Peyer's patch (tissue), 4 donors: ENCODE measurements at regions not wholly inside any gene's neighbourhood (a gene's known extent, or its start where the extent isn't known, plus 50 kb on each side); places are given as distances from the start of the nearest gene placed in this dataset.

Experiments used
- DNase-seq, 3 donors: peaks; one replicate each; pipeline ENCODE4 v3.0.0-alpha.2; 2017 to 2019
- H3K27ac ChIP-seq, 4 donors: fragments of 200-600 bp; sonication (generic); one replicate each; pipeline ENCODE4 v1.5.1; 2016 to 2019
- H3K27me3 ChIP-seq, 2 donors: fragments of 200-600 bp; sonication (generic); one replicate each; pipeline ENCODE4 v1.5.1; 2019
- H3K36me3 ChIP-seq, 3 donors: fragments of 200-600 bp; sonication (generic); one replicate each; pipeline ENCODE4 v1.5.1; 2016 to 2019
- H3K4me1 ChIP-seq, 4 donors: fragments of 200-600 bp; sonication (generic); one replicate each; pipeline ENCODE4 v1.5.1; 2016 to 2019
- H3K4me3 ChIP-seq, 4 donors: fragments of 200-600 bp; sonication (generic); 1 replicate in 3 of 4; 2 replicates in 1 of 4; pipeline ENCODE4 v1.5.1; 2016 to 2019; ENCODE audit warnings: mild to moderate bottlenecking in 1 of 4
- H3K9me3 ChIP-seq, 4 donors: fragments of 200-600 bp; sonication (generic); one replicate each; pipeline ENCODE4 v1.5.1; 2016 to 2019; ENCODE audit warnings: mild to moderate bottlenecking in 1 of 4
- POLR2A ChIP-seq, 2 donors: fragments of 450-650 bp; IDR thresholded peaks; one replicate each; pipeline ENCODE4 v1.5.1; 2017; ENCODE audit warnings: antibody characterized with exemption in 2 of 2, mild to moderate bottlenecking in 2 of 2, moderate library complexity in 2 of 2
- TF ChIP-seq, protein P1 (sequence below), 6 experiments: fragments of 450-650 bp in 4 of 6; fragments of 200-600 bp in 2 of 6; sonication (generic) in 1 of 6; IDR thresholded peaks; one replicate each; pipeline ENCODE4 v1.5.1; 2017 to 2019; ENCODE audit warnings: antibody characterized with exemption in 6 of 6, mild to moderate bottlenecking in 3 of 6, moderate library complexity in 1 of 6

- no peak overlapping the region for H3K27ac ChIP-seq
- no peaks in the 10 kb centered on the region for H3K27me3 ChIP-seq
- H3K4me3 ChIP-seq: no peak overlapping the region
- no peaks in the 10 kb centered on the region for H3K36me3 ChIP-seq
- no peaks in the 10 kb centered on the region for H3K4me1 ChIP-seq
- no peaks in the 10 kb centered on the region for H3K9me3 ChIP-seq
- no peak for DNase-seq
- no peak for TF ChIP-seq POLR2A (IDR thresholded peaks at IDR 0.05)
- TF ChIP-seq, protein P1, sequence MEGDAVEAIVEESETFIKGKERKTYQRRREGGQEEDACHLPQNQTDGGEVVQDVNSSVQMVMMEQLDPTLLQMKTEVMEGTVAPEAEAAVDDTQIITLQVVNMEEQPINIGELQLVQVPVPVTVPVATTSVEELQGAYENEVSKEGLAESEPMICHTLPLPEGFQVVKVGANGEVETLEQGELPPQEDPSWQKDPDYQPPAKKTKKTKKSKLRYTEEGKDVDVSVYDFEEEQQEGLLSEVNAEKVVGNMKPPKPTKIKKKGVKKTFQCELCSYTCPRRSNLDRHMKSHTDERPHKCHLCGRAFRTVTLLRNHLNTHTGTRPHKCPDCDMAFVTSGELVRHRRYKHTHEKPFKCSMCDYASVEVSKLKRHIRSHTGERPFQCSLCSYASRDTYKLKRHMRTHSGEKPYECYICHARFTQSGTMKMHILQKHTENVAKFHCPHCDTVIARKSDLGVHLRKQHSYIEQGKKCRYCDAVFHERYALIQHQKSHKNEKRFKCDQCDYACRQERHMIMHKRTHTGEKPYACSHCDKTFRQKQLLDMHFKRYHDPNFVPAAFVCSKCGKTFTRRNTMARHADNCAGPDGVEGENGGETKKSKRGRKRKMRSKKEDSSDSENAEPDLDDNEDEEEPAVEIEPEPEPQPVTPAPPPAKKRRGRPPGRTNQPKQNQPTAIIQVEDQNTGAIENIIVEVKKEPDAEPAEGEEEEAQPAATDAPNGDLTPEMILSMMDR (IDR thresholded peaks at IDR 0.05): no peak
Measured at GRCh38 chr5:132130918-132131715, 57.5 kb downstream of the CSF2 start.

- Histone ChIP-seq H3K36me3 (no peaks in the 10 kb centered on the region), H3K4me1 (no peaks in the 10 kb centered on the region), H3K9me3 (no peaks in the 10 kb centered on the region), H3K4me3 (no peak overlapping the region), H3K27ac (no peak overlapping the region), H3K27me3 (no peaks in the 10 kb centered on the region)
- DNase-seq: no peak
- TF ChIP-seq, protein P1 (IDR thresholded peaks at IDR 0.05): no peak
Measured at GRCh38 chr5:132132138-132132537, 58.5 kb downstream of the CSF2 start.

- no peaks in the 10 kb centered on the region for H3K36me3 ChIP-seq
- H3K27ac ChIP-seq: no peak overlapping the region
- DNase-seq: no peak
- no peaks in the 10 kb centered on the region for H3K4me1 ChIP-seq
- TF ChIP-seq POLR2A (IDR thresholded peaks at IDR 0.05): no peak
- TF ChIP-seq, protein P1 (IDR thresholded peaks at IDR 0.05): peak in 4 of 6 experiments; percentile 10 to 32 (median 22)
- H3K9me3 ChIP-seq: no peaks in the 10 kb centered on the region
- H3K27me3 ChIP-seq: no peaks in the 10 kb centered on the region
- no peak overlapping the region for H3K4me3 ChIP-seq
Measured at GRCh38 chr5:132134384-132134783, 60.8 kb downstream of the CSF2 start.

GRCh38 chr5:132136906-132137305 is 63.3 kb downstream of the CSF2 start:
- no peaks in the 10 kb centered on the region for H3K27me3 ChIP-seq
- no peak overlapping the region for H3K4me3 ChIP-seq
- no peaks in the 10 kb centered on the region for H3K9me3 ChIP-seq
- H3K36me3 ChIP-seq: no peaks in the 10 kb centered on the region
- TF ChIP-seq POLR2A (IDR thresholded peaks at IDR 0.05): no peak
- TF ChIP-seq, protein P1 (IDR thresholded peaks at IDR 0.05): no peak
- H3K27ac ChIP-seq: no peak overlapping the region
- DNase-seq: no peak
- no peaks in the 10 kb centered on the region for H3K4me1 ChIP-seq

DNA sequence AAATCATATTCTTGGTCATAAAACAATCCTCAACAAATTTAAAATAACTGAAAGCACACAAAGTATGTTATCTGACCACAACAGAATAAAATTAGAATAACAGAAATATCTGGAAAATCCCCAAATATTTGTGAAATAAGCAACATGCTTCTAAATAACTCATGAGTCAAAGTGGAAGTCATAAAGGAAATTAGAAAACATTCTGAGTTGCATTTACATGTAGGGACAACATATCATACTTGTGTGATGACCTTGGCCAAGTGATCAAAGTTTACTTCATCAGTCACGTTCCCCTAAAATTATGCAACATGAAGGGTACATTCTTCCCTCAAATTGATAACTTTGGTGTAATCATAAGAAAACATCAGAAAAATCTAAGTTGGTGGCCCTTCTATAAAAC is 64.7 kb downstream of the CSF2 start:
- Histone ChIP-seq H3K9me3 (peaks cover 0 to 2% (median 0%) of the 10 kb centered on the region in 4 donors), H3K36me3 (no peaks in the 10 kb centered on the region), H3K27ac (no peak overlapping the region), H3K4me3 (no peak overlapping the region), H3K27me3 (no peaks in the 10 kb centered on the region), H3K4me1 (no peaks in the 10 kb centered on the region)
- no peak for DNase-seq
- TF ChIP-seq, protein P1 (IDR thresholded peaks at IDR 0.05): no peak
- no peak for TF ChIP-seq POLR2A (IDR thresholded peaks at IDR 0.05)
